ES-I3 (cell line): ENCODE measurements at regions not wholly inside any gene's neighbourhood (a gene's known extent, or its start where the extent isn't known, plus 50 kb on each side); places are given as distances from the start of the nearest gene placed in this dataset.

Source experiments
- H3K36me3 ChIP-seq: 2 replicates; pipeline ENCODE4 v1.6.1; 2013; ENCODE audit warnings: mild to moderate bottlenecking, low read length, control low read depth, moderate library complexity; ENCODE audit not compliant: insufficient read depth
- H3K4me1 ChIP-seq: 2 replicates; pipeline ENCODE4 v1.6.1; 2013; ENCODE audit warnings: mild to moderate bottlenecking, control low read depth, low read length; ENCODE audit not compliant: insufficient read depth
- H3K9ac ChIP-seq: 2 replicates; pipeline ENCODE4 v1.6.1; 2013; ENCODE audit warnings: low read depth, mild to moderate bottlenecking, low read length, moderate library complexity
- H3K9me3 ChIP-seq: 2 replicates; pipeline ENCODE4 v1.6.1; 2013; ENCODE audit warnings: mild to moderate bottlenecking, low read length, moderate library complexity; ENCODE audit not compliant: control insufficient read depth, insufficient read depth

DNA sequence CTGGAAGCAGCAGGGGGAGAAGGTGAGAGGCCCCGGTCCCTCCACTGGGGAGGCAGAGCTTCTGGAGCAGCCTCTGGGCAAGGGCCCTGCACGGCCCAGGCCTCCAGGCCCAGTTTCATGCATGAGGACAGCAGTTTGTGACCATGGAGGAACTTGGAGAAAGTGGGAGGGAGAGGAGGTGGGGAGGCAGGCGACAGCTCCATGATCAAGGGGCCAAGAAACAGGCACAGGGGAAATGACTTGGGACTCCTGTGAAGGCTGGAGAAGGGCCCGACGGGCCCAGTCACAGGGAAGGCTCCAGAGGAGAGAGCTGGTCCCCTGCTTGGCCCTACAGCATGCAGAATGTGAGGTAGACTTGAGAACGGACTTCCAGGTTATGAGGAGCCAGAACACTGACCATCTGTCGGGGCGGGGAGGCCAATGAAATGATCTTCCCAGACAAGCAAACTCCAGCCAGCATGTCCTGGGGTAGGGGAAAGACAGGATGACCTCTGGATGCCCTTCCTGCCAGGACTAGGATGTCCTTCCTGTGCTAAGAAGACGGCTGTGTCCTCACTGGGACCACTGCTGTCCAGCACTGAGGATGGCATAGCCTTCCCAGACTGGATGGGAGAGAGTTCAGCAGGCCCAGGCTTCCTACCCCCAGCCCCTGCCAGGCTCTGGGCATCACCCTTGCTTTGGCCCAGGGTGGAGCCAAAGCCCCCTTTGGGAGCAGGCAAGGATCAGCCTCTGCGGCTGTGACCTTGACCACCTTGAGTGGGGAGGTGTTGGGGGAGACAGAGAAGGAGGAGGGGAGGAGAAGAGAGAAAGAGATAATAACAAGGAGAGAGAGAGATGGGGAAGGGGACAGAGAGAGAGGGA, 548.2 kb downstream of the PTPRU start:
- no peaks in the 10 kb centered on the region for H3K36me3 ChIP-seq
- H3K4me1 ChIP-seq, result no peaks in the 10 kb centered on the region
- no peaks in the 10 kb centered on the region for H3K9me3 ChIP-seq
- H3K9ac ChIP-seq, result no peak overlapping the region

DNA sequence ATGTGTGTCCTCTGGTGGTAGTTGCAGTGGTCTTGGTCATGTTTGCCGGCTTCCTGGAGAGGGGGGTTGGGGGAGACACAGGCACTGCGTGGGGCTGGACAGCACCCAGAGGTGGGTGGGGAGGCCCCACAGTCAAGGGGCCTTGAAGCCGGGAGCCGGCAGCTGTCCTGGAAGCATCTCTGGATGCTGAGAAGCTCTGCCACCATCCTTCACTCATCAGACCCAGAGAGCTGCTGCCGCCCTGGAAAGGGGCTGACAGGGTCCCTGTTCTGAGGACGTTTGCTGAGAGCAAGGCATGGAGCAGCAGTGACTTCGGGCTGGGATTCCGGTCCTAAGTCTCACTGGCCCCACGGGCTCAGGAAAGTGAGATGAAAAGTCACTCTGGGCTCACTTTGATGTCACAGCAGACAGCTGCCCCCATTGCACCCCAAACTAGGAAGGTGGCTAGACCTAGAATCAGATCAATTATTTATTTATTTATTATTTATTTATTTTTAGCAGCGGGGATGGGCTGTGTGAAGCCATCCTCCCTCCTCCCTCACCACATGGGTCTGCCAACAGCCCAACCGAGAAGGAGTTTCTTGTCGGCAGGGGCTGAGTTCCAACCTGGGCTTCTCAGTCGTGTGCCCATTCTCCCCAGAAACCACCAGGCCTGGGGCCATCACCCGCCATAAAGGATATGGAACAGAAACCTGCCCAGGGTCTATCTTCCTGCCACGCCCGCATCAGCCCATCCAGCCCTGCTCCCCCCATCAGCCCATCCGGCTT, 547.4 kb downstream of the PTPRU start:
- Histone ChIP-seq H3K9me3 (no peaks in the 10 kb centered on the region), H3K4me1 (no peaks in the 10 kb centered on the region), H3K9ac (no peak overlapping the region), H3K36me3 (no peaks in the 10 kb centered on the region)

DNA sequence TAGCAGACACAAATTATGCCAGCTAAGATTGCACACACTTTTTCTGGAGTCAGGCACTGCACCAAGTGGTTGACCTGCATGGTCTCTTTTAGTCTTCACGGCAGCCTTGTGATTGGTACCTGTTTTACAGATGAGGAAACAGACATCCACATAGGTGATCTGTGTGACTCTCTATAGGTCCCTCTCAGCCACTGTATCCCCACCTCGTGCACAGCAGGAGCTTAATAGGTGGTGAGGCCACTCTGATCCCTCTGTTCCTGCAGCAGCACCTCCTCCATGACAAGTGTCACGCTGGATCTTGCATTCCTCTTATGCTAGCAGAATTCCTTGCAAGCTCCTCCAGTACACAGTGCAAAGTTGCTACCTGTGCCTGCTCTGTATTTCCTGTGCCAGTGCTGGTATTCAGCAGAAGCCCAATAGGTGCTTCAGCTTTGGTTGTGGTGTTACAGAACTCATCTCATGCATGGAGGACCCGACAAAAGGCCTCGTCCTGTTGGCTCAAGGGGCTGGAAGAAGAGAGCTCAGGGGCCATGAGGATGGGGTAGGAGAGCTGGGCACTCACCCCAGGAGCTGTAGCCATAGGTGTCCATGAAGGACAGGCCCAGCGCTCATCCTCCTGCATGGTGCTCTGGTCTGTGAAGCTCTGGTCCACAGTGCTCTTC, 546.7 kb downstream of the PTPRU start:
- Histone ChIP-seq H3K9ac (no peak overlapping the region), H3K36me3 (no peaks in the 10 kb centered on the region), H3K4me1 (no peaks in the 10 kb centered on the region), H3K9me3 (no peaks in the 10 kb centered on the region)

DNA sequence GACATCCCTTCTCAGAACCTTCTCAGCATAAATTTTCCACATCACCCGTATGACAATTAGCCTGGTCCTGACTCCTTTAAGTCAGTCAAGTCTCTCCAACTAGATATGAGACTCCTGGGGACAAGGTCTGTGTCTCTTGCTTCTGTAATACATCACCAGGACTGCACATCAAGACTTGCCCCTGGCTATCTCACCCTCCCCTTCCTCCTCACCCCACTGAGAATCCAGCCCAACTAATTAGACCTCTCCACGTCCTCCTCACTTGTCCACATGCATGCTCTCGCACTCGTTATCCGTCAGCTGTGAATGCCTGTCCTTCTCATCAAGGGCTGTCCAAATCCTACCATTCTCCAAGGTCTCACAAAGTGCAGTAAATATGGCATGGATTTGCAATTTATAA, 542.8 kb downstream of the PTPRU start:
- Histone ChIP-seq H3K9me3 (no peaks in the 10 kb centered on the region; the same call in 1 of the 2 replicates), H3K9ac (no peak overlapping the region), H3K4me1 (no peaks in the 10 kb centered on the region), H3K36me3 (no peaks in the 10 kb centered on the region)

DNA sequence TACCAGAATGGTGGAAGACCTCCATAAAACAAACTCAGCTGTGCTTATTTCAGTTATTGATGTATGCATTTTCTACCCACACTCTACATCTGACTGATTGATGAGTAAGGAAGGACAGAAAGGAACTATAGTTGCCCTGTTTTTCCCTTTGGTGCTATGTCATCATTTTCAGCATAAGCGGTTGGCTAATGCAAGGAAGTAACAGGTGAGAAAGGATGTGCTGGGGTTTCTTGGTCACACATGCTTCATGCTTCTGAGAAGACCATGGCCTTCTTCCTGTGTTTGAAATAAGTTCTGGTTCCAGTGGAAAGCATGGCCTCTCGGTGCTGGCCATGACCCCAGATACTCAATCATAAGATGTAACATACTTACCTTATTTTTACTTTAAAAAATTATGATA, 541.2 kb downstream of the PTPRU start:
- Histone ChIP-seq H3K9ac (no peak overlapping the region), H3K4me1 (no peaks in the 10 kb centered on the region), H3K36me3 (no peaks in the 10 kb centered on the region), H3K9me3 (no peaks in the 10 kb centered on the region; the same call in 1 of the 2 replicates)

DNA sequence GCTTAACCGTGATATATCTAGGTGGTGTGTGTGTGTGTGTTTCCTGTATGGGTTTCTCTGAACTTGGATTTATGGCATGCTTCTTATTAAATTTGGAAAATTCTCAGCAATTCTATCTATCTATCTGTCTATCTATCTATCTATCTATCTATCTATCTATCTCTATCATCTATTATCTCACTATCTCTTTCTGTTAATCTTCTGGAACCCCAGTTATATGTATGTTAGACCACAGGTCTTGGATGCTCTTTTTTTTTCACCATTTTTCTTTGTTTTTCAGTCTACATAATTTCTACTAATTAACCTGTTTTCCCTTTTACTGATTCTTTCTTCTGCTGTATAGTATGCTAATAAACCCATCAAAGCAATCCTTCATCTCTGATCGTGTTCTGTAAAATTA, 538.0 kb downstream of the PTPRU start:
- Histone ChIP-seq H3K9me3 (no peaks in the 10 kb centered on the region; the same call in 1 of the 2 replicates), H3K4me1 (no peaks in the 10 kb centered on the region), H3K9ac (no peak overlapping the region), H3K36me3 (no peaks in the 10 kb centered on the region)

DNA sequence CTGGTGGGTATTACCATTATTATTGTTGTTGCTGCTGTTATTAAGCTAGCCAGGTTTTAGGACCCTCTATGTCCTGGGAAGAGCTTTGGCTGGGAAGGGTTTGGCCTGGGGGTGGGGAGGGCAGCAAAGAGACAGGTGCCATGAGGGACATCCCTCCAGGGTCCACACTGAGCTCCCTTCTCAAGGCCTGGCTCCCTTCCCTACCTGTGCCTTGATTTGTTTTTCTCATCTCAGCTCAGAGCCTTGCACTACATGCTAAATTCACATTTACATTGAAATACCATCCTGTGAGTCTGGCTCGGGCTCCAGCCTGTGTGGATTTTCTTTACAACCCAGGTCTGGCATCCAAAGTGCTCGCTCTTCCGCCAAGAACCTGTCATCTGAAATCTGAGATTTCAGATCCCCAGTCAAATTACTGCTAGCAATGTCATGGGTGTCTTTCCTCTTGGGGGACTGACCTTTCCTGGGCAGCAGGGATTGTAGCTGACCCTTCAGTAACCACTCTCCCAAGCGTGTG, 536.3 kb downstream of the PTPRU start:
- Histone ChIP-seq H3K9me3 (no peaks in the 10 kb centered on the region; the same call in 1 of the 2 replicates), H3K9ac (no peak overlapping the region), H3K4me1 (no peaks in the 10 kb centered on the region), H3K36me3 (no peaks in the 10 kb centered on the region)

DNA sequence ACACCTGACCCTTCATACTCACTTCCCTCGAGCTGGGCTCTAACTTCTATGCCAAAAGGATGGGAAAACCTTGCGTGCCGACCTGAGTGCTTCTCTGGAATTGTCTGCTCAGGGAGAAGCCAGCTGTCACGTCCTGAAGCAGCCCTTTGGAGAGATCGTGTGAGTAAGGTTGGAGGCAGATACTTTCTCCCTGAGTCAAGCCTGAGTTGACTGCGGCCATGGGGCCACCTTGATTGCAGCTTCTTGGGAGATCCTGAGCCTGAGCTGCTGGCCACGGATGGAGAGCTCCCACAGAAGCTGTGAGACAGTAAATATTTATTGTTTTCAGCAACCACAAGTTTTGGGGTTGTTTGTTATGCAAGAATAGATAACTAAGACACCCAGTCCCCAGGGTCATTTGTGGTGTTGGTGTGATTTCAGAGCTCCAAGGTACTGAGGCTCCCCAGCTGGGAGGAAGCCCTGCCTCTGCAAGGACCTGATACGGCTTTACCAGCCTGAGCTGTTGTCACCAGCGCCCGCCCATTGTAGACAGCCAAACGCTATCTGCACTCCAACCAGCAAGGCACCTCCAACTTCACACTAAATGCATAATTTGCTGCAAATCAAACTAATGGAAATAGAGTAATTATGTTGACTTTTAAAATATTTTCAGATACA, 531.6 kb downstream of the PTPRU start:
- Histone ChIP-seq H3K36me3 (no peaks in the 10 kb centered on the region), H3K9ac (no peak overlapping the region), H3K4me1 (no peaks in the 10 kb centered on the region), H3K9me3 (no peaks in the 10 kb centered on the region; the same call in 1 of the 2 replicates)

DNA sequence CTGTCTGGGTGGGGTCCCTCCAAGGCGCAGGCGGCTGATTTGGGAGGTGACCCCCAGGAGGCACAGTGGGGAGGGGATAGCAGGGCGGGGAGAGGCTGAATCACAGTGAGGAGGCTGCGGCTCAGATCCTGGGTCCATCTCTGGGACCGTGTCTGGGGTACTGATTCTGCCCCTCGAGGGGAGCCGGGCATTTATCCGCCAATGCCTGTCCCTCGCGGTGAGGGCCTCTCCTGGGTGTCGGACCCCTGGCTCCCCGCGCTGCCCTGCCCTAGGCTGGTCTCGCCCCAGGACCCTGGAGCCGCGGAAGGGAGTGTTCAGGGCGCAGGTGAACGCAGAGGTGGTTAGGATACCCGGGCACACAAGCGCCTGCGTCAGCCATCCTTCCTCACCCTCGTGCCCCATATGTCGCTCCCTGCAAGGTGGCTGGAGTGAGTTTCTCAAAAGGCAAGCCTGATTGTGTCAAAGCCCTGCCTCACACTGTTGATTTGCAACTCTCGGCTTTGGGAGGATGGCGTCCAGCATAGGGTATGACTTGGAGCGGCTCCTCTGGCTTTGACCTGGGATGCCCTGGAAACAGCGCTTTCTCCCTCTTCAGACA, 530.9 kb downstream of the PTPRU start:
- H3K9me3 ChIP-seq, result no peaks in the 10 kb centered on the region; the same call in 1 of the 2 replicates
- H3K36me3 ChIP-seq, result no peaks in the 10 kb centered on the region
- no peaks in the 10 kb centered on the region for H3K4me1 ChIP-seq
- H3K9ac ChIP-seq, result no peak overlapping the region; the same call in 1 of the 2 replicates

DNA sequence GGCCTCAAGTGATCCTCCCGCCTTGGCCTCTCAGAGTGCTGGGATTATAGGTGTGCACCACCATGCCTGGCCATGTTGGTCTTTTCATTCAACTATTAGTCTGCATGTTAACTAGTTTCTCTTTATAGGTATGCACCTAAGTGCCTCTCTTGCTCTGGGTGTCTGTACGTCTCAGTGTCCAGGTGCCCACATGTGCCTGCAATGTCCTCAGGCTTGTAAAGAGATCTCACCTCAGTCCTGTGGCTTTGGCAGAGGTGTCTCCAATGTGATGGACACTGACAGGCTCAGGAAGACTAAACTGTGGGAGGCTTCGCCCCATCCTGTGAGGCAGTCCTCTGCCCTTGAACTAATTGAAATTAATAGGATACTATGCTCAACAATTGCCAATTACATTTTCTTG, 526.3 kb downstream of the PTPRU start:
- Histone ChIP-seq H3K9me3 (no peaks in the 10 kb centered on the region; the same call in 1 of the 2 replicates), H3K4me1 (no peaks in the 10 kb centered on the region), H3K36me3 (no peaks in the 10 kb centered on the region), H3K9ac (no peak overlapping the region)

DNA sequence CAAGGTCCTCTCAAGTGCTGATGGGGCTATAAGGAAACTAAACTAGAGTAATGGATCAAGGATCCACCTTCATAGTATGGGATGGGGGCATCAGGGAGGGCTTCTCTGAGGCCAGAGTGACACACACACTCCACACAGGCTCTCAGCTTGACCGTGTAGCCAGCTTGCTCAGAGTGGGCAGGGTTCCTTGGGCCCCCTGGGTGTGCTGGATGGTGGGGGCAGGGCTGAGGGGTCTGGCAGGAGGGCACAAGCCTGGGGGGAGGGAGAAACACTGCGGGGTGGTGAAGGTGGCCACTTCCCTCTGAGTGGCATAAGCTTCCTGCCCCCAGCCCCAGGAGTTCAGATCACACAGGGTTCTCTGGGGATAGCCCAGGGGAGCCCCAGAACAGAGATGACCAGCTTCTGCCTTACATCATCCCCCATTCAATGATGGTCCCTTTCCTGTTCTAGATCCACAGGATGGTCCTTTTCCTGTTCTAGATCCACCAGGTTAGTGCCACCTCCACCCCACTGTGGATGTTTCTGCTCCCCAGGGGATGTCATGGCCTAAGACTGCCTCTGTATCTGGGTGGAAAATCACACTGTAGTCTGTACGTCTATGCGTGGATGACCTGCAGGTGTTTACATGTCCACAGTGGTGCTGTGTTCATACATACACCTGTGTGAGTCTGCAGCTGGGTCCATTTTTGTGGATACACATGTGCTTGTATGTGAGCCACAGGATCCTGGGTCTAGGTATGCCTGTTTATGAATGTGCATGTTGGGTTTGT, 525.0 kb downstream of the PTPRU start:
- Histone ChIP-seq H3K9me3 (no peaks in the 10 kb centered on the region; the same call in 1 of the 2 replicates), H3K4me1 (no peaks in the 10 kb centered on the region), H3K9ac (no peak overlapping the region), H3K36me3 (no peaks in the 10 kb centered on the region)

DNA sequence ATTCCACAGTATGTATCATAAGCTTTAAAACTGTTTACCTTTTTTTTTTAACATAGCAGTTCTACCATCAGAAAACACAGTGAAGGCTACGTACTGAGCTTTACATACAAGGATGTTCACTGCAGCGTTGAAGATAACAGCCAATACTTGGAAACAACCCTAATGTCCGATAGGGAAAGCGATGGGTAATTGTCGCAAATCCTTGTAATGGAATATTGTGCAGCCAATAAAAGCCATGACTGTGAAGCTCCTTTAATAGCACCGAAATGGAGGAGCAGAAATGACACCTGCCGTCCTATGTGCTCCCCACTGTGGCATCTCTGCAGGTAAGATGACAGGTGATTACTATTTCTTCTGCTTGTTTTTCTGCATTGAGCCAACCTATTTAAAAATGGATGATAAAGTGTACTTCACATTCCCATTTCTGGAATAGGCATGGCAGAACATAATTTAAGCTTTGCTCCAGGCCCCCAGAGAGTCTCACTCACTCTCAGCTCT, 523.8 kb downstream of the PTPRU start:
- Histone ChIP-seq H3K9ac (no peak overlapping the region), H3K4me1 (no peaks in the 10 kb centered on the region), H3K9me3 (no peaks in the 10 kb centered on the region; the same call in 1 of the 2 replicates), H3K36me3 (no peaks in the 10 kb centered on the region)
